ENCODE measurements at regions not wholly inside any gene's neighbourhood (a gene's known extent, or its start where the extent isn't known, plus 50 kb on each side); places are given as distances from the start of the nearest gene placed in this dataset.

DNA sequence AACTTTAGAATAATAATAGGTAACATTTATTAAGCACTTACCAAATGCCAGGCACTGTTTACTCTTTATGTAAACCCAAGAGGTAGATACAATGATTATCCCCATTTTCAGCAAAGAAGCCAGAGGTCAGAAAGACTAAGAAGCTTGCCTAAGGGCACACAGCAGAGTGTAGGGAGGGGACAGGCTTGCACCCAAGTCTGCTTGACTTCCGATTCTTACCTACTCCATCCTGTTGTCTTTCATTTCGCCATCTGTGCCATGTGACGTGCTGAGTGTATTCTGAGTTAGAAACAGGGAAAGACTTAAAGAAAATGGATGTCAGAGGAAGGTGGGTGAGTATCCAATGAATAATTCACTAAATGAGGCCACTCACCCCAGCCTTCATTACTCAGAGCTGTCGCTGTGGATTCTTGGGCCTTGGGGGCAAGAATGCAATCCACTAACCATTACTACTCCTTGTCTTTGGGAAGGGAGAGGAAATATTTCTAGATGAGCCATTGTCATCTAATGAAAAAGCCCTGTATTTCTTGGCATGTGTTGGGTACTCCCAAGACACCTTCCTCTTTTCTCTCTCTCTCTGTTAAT, 76.4 kb upstream of the BCL11A start:
- DNase-seq (no peak), ATAC-seq (no peak)
- peaks cover 0 to 3% (median 0%) of the 10 kb centered on the region in 7 donors for H3K4me1 Mint-ChIP-seq
- CTCF ChIA-PET, result no interaction called here
- no peaks in the 10 kb centered on the region for H3K36me3 Mint-ChIP-seq
- no peak overlapping the region for H3K27ac Mint-ChIP-seq
- H3K9me3 Mint-ChIP-seq, result no peaks in the 10 kb centered on the region
- Histone ChIP-seq H3K4me3 (ENCODE audit: low read length) (no peak overlapping the region), H3K36me3 (ENCODE audit: control insufficient read depth in 2 of 3, insufficient read depth in 3 of 3, low read length in 3 of 3) (no peaks in the 10 kb centered on the region), H3K27me3 (ENCODE audit: control insufficient read depth in 2 of 2, insufficient read depth in 2 of 2, low read length in 2 of 2) (no peaks in the 10 kb centered on the region), H3K27ac (ENCODE audit: low read depth, low read length) (no peak overlapping the region), H3K4me1 (ENCODE audit: control insufficient read depth in 2 of 2, insufficient read depth in 2 of 2, low read length in 2 of 2) (no peaks in the 10 kb centered on the region), H3K9me3 (ENCODE audit: control insufficient read depth in 2 of 3, low read length in 3 of 3) (no peaks in the 10 kb centered on the region)
- H3K27me3 Mint-ChIP-seq, result peaks cover 17 to 39% (median 22%) of the 10 kb centered on the region in 5 donors
- H3K4me3 Mint-ChIP-seq, result no peak overlapping the region
- POLR2A ChIA-PET, result no interaction called here
- intact Hi-C loops (cut with micrococcal nuclease), result no loop called here

DNA sequence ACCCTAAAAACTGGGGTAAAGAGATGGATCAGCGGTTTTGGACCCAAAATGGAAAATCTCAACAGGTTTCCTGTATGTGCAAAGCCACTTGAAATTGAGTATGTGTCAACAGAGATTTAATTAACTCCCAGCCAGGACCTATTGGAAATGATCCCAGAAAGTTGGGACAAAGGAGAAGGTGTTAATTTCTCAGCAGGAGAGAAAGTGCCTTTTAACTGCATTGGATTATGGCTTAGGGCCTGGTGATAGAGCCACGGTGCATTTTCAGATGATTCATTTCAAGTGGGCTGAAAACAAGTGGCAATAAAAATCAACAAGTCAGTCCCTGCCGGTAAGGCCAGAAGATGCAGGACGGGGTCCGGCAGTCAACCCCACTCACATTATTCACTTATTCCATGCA, 80.2 kb upstream of the BCL11A start:
- H3K4me1 Mint-ChIP-seq, result peaks cover 0 to 1% (median 0%) of the 10 kb centered on the region in 7 donors

GRCh38 chr2:60634438-60634837, 81.0 kb upstream of the BCL11A start:
- intact Hi-C loops (cut with micrococcal nuclease), result no loop called here
- POLR2A ChIA-PET, result no interaction called here

More for the DNA sequence above, 80.2 kb upstream of the BCL11A start:
- peaks cover 0 to 2% (median 0%) of the 10 kb centered on the region in 11 donors for H3K9me3 Mint-ChIP-seq
- H3K27ac Mint-ChIP-seq, result no peak overlapping the region
- DNase-seq (no peak), ATAC-seq (no peak)
- POLR2A ChIA-PET, result no interaction called here
- Histone ChIP-seq H3K36me3 (ENCODE audit: control insufficient read depth in 2 of 3, insufficient read depth in 3 of 3, low read length in 3 of 3) (no peaks in the 10 kb centered on the region), H3K9me3 (ENCODE audit: control insufficient read depth in 2 of 3, low read length in 3 of 3) (no peaks in the 10 kb centered on the region), H3K27me3 (ENCODE audit: control insufficient read depth in 2 of 2, insufficient read depth in 2 of 2, low read length in 2 of 2) (no peaks in the 10 kb centered on the region), H3K27ac (ENCODE audit: low read depth, low read length) (no peak overlapping the region), H3K4me1 (ENCODE audit: control insufficient read depth in 2 of 2, insufficient read depth in 2 of 2, low read length in 2 of 2) (no peaks in the 10 kb centered on the region), H3K4me3 (ENCODE audit: low read length) (no peak overlapping the region)
- H3K4me3 Mint-ChIP-seq, result no peak overlapping the region
- H3K36me3 Mint-ChIP-seq, result no peaks in the 10 kb centered on the region
- H3K27me3 Mint-ChIP-seq, result peaks cover 8 to 34% (median 14%) of the 10 kb centered on the region in 5 donors
- CTCF ChIA-PET, result no interaction called here
- intact Hi-C loops (cut with micrococcal nuclease), result no loop called here

DNA sequence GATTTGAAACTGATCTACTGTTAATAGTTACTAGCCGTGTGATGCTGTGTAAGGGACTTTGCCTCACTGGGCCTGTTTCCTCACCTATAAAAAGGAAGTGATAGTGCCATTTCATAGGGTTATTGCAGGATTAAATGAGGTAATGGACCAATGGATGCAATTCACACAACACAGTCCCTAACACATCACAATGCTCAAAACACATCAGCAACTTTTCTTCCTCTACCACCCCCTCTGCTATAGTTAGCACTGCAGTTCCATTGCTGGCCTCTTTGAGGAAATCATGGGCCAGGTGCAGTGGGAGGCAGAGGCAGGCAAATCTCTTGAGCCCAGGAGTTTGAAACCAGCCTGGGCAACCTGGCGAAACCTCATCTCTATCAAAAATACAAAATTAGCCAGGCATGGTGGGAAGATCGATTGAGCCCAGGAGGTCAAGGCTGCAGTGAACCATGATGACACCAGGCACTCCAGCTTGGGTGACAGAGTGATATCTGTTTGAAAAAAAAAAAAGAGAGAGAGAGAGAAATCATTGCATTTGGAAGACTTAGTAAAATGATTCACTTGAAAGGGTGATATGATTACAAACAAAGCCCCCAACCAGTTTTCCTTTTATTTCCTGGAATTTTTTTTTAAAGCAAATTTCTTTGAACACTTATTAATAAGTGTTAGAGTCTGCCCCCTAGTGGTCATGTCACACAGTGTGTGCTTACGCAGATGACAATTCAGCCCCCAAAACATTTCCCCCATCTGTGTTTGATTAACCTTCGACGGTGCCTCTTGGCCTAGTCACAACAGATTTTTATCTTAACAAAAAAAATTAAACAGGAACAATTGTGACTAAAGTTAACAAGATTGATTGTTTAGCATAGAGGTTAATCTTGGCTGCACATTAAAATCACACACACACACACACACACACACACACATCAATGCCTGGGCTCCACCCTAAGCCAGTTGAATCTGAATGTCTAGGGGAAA, 88.6 kb upstream of the BCL11A start:
- no peaks in the 10 kb centered on the region for H3K4me1 ChIP-seq (ENCODE audit: control insufficient read depth in 2 of 2, insufficient read depth in 2 of 2, low read length in 2 of 2)
- no peaks in the 10 kb centered on the region for H3K36me3 ChIP-seq (ENCODE audit: control insufficient read depth in 2 of 3, insufficient read depth in 3 of 3, low read length in 3 of 3)
- intact Hi-C loops (cut with micrococcal nuclease), result no loop called here
- ChIA-PET POLR2A (no interaction called here), CTCF (no interaction called here)
- H3K9me3 ChIP-seq (ENCODE audit: control insufficient read depth in 2 of 3, low read length in 3 of 3), result no peaks in the 10 kb centered on the region
- H3K4me3 Mint-ChIP-seq, result no peak overlapping the region
- no peaks in the 10 kb centered on the region for H3K27me3 ChIP-seq (ENCODE audit: control insufficient read depth in 2 of 2, insufficient read depth in 2 of 2, low read length in 2 of 2)
- peaks cover 0 to 2% (median 0%) of the 10 kb centered on the region in 11 donors for H3K9me3 Mint-ChIP-seq
- H3K27ac ChIP-seq (ENCODE audit: low read depth, low read length), result no peak overlapping the region
- DNase-seq (peak in 6 of 9 donors; percentile 12 to 35 (median 18)), ATAC-seq (peak; percentile 64)
- H3K4me3 ChIP-seq (ENCODE audit: low read length), result no peak overlapping the region
- no peaks in the 10 kb centered on the region for H3K36me3 Mint-ChIP-seq
- peaks cover 0 to 4% (median 0%) of the 10 kb centered on the region in 7 donors for H3K4me1 Mint-ChIP-seq
- H3K27ac Mint-ChIP-seq, result no peak overlapping the region
- H3K27me3 Mint-ChIP-seq, result peaks cover 0 to 16% (median 10%) of the 10 kb centered on the region in 5 donors

More at GRCh38 chr2:60634438-60634837, 81.0 kb upstream of the BCL11A start:
- Histone ChIP-seq H3K9me3 (ENCODE audit: control insufficient read depth in 2 of 3, low read length in 3 of 3) (no peaks in the 10 kb centered on the region), H3K27me3 (ENCODE audit: control insufficient read depth in 2 of 2, insufficient read depth in 2 of 2, low read length in 2 of 2) (no peaks in the 10 kb centered on the region), H3K4me3 (ENCODE audit: low read length) (no peak overlapping the region), H3K36me3 (ENCODE audit: control insufficient read depth in 2 of 3, insufficient read depth in 3 of 3, low read length in 3 of 3) (no peaks in the 10 kb centered on the region), H3K4me1 (ENCODE audit: control insufficient read depth in 2 of 2, insufficient read depth in 2 of 2, low read length in 2 of 2) (no peaks in the 10 kb centered on the region), H3K27ac (ENCODE audit: low read depth, low read length) (no peak overlapping the region)
- ATAC-seq (no peak), DNase-seq (no peak)
- Mint-ChIP-seq H3K4me3 (no peak overlapping the region), H3K27me3 (peaks cover under 1 to 28% (median 13%) of the 10 kb centered on the region in 5 donors), H3K27ac (no peak overlapping the region), H3K36me3 (no peaks in the 10 kb centered on the region), H3K4me1 (peaks cover 0 to 1% (median 0%) of the 10 kb centered on the region in 7 donors), H3K9me3 (peaks cover 0 to 2% (median 0%) of the 10 kb centered on the region in 11 donors)
- CTCF ChIA-PET, result no interaction called here

- intact Hi-C loops (cut with micrococcal nuclease), result no loop called here
- CTCF ChIA-PET, result interaction anchor here (1.7 kb wide), 1 partner anchor 50 kb away, joined by 4 read pairs; no protein-coding TSS in a partner anchor
- Histone ChIP-seq H3K27ac (ENCODE audit: low read depth, low read length) (no peak overlapping the region), H3K4me1 (ENCODE audit: control insufficient read depth in 2 of 2, insufficient read depth in 2 of 2, low read length in 2 of 2) (no peaks in the 10 kb centered on the region), H3K27me3 (ENCODE audit: control insufficient read depth in 2 of 2, insufficient read depth in 2 of 2, low read length in 2 of 2) (no peaks in the 10 kb centered on the region), H3K9me3 (ENCODE audit: control insufficient read depth in 2 of 3, low read length in 3 of 3) (no peaks in the 10 kb centered on the region), H3K36me3 (ENCODE audit: control insufficient read depth in 2 of 3, insufficient read depth in 3 of 3, low read length in 3 of 3) (no peaks in the 10 kb centered on the region), H3K4me3 (ENCODE audit: low read length) (no peak overlapping the region)
- Mint-ChIP-seq H3K36me3 (no peaks in the 10 kb centered on the region), H3K4me1 (peaks cover 0 to 4% (median 0%) of the 10 kb centered on the region in 7 donors), H3K27ac (no peak overlapping the region), H3K9me3 (no peaks in the 10 kb centered on the region), H3K27me3 (peaks cover 0 to 24% (median 16%) of the 10 kb centered on the region in 5 donors), H3K4me3 (no peak overlapping the region)
- no peak for DNase-seq
- no peak for ATAC-seq
- POLR2A ChIA-PET, result no interaction called here
Measured at GRCh38 chr2:60643747-60644146, 90.3 kb upstream of the BCL11A start.

GRCh38 chr2:60644951-60645350, 91.5 kb upstream of the BCL11A start:
- H3K27me3 Mint-ChIP-seq, result peaks cover 0 to 24% (median 16%) of the 10 kb centered on the region in 5 donors
- no peak for DNase-seq
- intact Hi-C loops (cut with micrococcal nuclease), result no loop called here
- Histone ChIP-seq H3K9me3 (ENCODE audit: control insufficient read depth in 2 of 3, low read length in 3 of 3) (no peaks in the 10 kb centered on the region), H3K4me3 (ENCODE audit: low read length) (no peak overlapping the region), H3K36me3 (ENCODE audit: control insufficient read depth in 2 of 3, insufficient read depth in 3 of 3, low read length in 3 of 3) (no peaks in the 10 kb centered on the region), H3K4me1 (ENCODE audit: control insufficient read depth in 2 of 2, insufficient read depth in 2 of 2, low read length in 2 of 2) (no peaks in the 10 kb centered on the region), H3K27me3 (ENCODE audit: control insufficient read depth in 2 of 2, insufficient read depth in 2 of 2, low read length in 2 of 2) (no peaks in the 10 kb centered on the region), H3K27ac (ENCODE audit: low read depth, low read length) (no peak overlapping the region)
- H3K9me3 Mint-ChIP-seq, result no peaks in the 10 kb centered on the region
- ATAC-seq, result no peak
- no peak overlapping the region for H3K4me3 Mint-ChIP-seq
- H3K4me1 Mint-ChIP-seq, result peaks cover 0 to 4% (median 0%) of the 10 kb centered on the region in 7 donors
- H3K27ac Mint-ChIP-seq, result no peak overlapping the region
- no peaks in the 10 kb centered on the region for H3K36me3 Mint-ChIP-seq
- ChIA-PET POLR2A (no interaction called here), CTCF (interaction anchor here (0.6 to 1.7 kb wide), 3 partner anchors 27 to 273 kb away, joined by 4 read pairs; no protein-coding TSS in a partner anchor)
